Stomach (tissue), 8 donors: ENCODE measurements at regions not wholly inside any gene's neighbourhood (a gene's known extent, or its start where the extent isn't known, plus 50 kb on each side); places are given as distances from the start of the nearest gene placed in this dataset.

Source experiments
- DNase-seq, 2 donors: peaks; one replicate each; pipeline versions ENCODE4 v3.0.0 to v3.0.0-alpha.2; 2013 to 2019
- H3K27ac ChIP-seq, 5 donors: fragments of 200-600 bp in 4 of 5; sonication (generic) in 4 of 5; one replicate each; pipeline ENCODE4 v1.5.1; 2013 to 2019; ENCODE audit warnings: mild to moderate bottlenecking in 1 of 5, moderate library complexity in 1 of 5
- H3K27me3 ChIP-seq, 3 donors: fragments of 200-600 bp; sonication (generic); one replicate each; pipeline ENCODE4 v1.5.1; 2017 to 2019; ENCODE audit warnings: mixed run types in 1 of 3
- H3K36me3 ChIP-seq, 4 donors: fragments of 200-600 bp; sonication (generic); 1 replicate in 3 of 4; 2 replicates in 1 of 4; pipeline ENCODE4 v1.5.1; 2016 to 2019
- H3K4me1 ChIP-seq, 4 donors: fragments of 200-600 bp; sonication (generic); one replicate each; pipeline ENCODE4 v1.5.1; 2016 to 2019
- H3K4me3 ChIP-seq, 4 donors: fragments of 200-600 bp; sonication (generic) in 3 of 4; one replicate each; pipeline ENCODE4 v1.5.1; 2016 to 2019; ENCODE audit warnings: mild to moderate bottlenecking in 1 of 4
- H3K9me3 ChIP-seq, 4 donors: fragments of 200-600 bp; sonication (generic); one replicate each; pipeline ENCODE4 v1.5.1; 2016 to 2019
- CTCF ChIP-seq, 7 experiments: fragments of 450-650 bp in 4 of 7; fragments of 200-600 bp in 3 of 7; sonication (generic) in 3 of 7; IDR thresholded peaks; one replicate each; pipeline ENCODE4 v1.5.1; 2016 to 2019; ENCODE audit warnings: antibody characterized with exemption in 7 of 7, control low read depth in 2 of 7, mild to moderate bottlenecking in 1 of 7
- EP300 ChIP-seq: sonication (generic); formaldehyde crosslinking; IDR thresholded peaks from one replicate; pipeline ENCODE4 v1.6.1; 2017; ENCODE audit warnings: antibody characterized with exemption
- POLR2A ChIP-seq, 4 donors: fragments of 450-650 bp; IDR thresholded peaks; one replicate each; pipeline ENCODE4 v1.6.1; 2016; ENCODE audit warnings: antibody characterized with exemption in 4 of 4, control low read depth in 2 of 4, mild to moderate bottlenecking in 1 of 4, moderate library complexity in 1 of 4
- POLR2AphosphoS5 ChIP-seq, 3 donors: sonication (generic); formaldehyde crosslinking; IDR thresholded peaks; one replicate each; pipeline ENCODE4 v1.6.1; 2016; ENCODE audit warnings: antibody characterized with exemption in 3 of 3
- WGBS, 5 donors: extraction: QIAGEN DNeasy Blood & Tissue Kit in 3 of 5; methylation state at CpG; one replicate each; pipeline versions ENCODE4 v1.1.5 to v1.1.7; 2013 to 2018; 5-methylcytosine and 5-hydroxymethylcytosine counted together
- intact Hi-C: fragments of 100-400 bp; cut with DNase I; formaldehyde crosslinking; loops from one replicate; pipeline ENCODE4 v1.15.1; 2023; ENCODE audit warnings: low total_unique reads
- donor health status: healthy with polysubstance abuse.
- donor health status: Bipolar disorder and iron deficiency.
- donor health status: healthy.

DNA sequence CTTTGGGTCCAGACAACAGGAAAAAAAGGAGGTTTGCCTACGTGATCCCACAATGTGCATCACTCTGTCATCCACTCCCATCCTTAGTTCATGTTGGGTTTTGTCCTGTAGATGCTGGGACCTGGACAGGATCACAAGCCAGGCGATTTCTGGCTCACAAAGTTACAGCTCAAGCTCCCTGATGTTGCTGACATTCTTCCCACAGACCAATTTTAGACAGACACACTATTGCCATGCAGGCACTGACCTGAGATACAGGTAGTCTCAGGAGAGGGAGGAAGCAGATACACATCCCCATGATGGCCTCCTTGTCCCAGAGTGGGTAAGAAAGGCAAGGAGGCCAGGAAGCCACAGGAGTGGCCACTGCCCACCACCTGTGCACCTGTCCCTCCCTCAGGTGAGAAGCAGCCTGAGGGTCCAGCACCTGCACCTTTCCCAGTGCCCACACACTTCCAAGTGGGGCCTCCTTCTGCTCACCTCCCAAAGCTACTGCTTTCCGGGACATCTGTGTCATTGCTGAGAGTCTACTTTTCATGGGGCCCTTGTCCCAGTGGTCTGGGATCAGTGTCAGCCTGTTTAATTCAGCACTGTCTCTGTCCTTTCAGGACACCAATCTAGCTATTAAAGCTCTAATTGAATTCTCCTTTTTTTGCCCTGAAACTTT is 52.0 kb upstream of the TOP3B start:
- intact Hi-C loops = no loop called here
- H3K4me1 ChIP-seq = no peaks in the 10 kb centered on the region
- no peak overlapping the region for H3K27ac ChIP-seq
- no peak for TF ChIP-seq POLR2A (IDR thresholded peaks at IDR 0.05)
- no peak for TF ChIP-seq POLR2AphosphoS5 (IDR thresholded peaks at IDR 0.05)
- TF ChIP-seq CTCF (IDR thresholded peaks at IDR 0.05) = no peak
- no peak for TF ChIP-seq EP300
- H3K4me3 ChIP-seq = no peak overlapping the region
- no peak for DNase-seq
- H3K27me3 ChIP-seq = peaks cover 0 to 13% (median under 1%) of the 10 kb centered on the region in 3 donors
- WGBS, 5 donors = 65 to 74% (median 70%) methylated on average over 2 to 3 of the region's 3 CpGs
- no peaks in the 10 kb centered on the region for H3K36me3 ChIP-seq
- no peaks in the 10 kb centered on the region for H3K9me3 ChIP-seq

GRCh38 chr22:22033803-22034468 is 51.3 kb upstream of the TOP3B start:
- no peak for DNase-seq
- H3K36me3 ChIP-seq = no peaks in the 10 kb centered on the region
- H3K9me3 ChIP-seq = no peaks in the 10 kb centered on the region
- H3K27me3 ChIP-seq = peaks cover 0 to 13% (median 0%) of the 10 kb centered on the region in 3 donors
- no peak overlapping the region for H3K27ac ChIP-seq
- WGBS, 5 donors = 66 to 75% (median 70%) methylated on average over 4 to 5 of the region's 5 CpGs
- H3K4me3 ChIP-seq = no peak overlapping the region
- no peaks in the 10 kb centered on the region for H3K4me1 ChIP-seq
- intact Hi-C loops = no loop called here
- TF ChIP-seq POLR2AphosphoS5 (IDR thresholded peaks at IDR 0.05) (no peak), CTCF (IDR thresholded peaks at IDR 0.05) (no peak), POLR2A (IDR thresholded peaks at IDR 0.05) (no peak)

GRCh38 chr22:22032906-22033802 is 50.6 kb upstream of the TOP3B start:
- Histone ChIP-seq H3K36me3 (no peaks in the 10 kb centered on the region), H3K4me1 (no peaks in the 10 kb centered on the region), H3K4me3 (no peak overlapping the region), H3K9me3 (no peaks in the 10 kb centered on the region), H3K27me3 (peaks cover 0 to 13% (median 0%) of the 10 kb centered on the region in 3 donors), H3K27ac (no peak overlapping the region)
- intact Hi-C loops = no loop called here
- no peak for TF ChIP-seq CTCF (IDR thresholded peaks at IDR 0.05)
- TF ChIP-seq POLR2A (IDR thresholded peaks at IDR 0.05) = no peak
- no peak for TF ChIP-seq EP300
- no peak for TF ChIP-seq POLR2AphosphoS5 (IDR thresholded peaks at IDR 0.05)
- DNase-seq = no peak
- 82 to 90% (median 86%) methylated on average over 7 of the region's 7 CpGs for WGBS, 5 donors

- Histone ChIP-seq H3K36me3 (no peaks in the 10 kb centered on the region), H3K4me1 (no peaks in the 10 kb centered on the region), H3K9me3 (no peaks in the 10 kb centered on the region), H3K27ac (no peak overlapping the region), H3K27me3 (peaks cover 0 to 13% (median 0%) of the 10 kb centered on the region in 3 donors), H3K4me3 (no peak overlapping the region)
- DNase-seq = no peak
- 60 to 90% (median 78%) methylated on average over 1 to 4 of the region's 4 CpGs for WGBS, 5 donors
- intact Hi-C loops = no loop called here
- TF ChIP-seq EP300 (no peak), CTCF (IDR thresholded peaks at IDR 0.05) (no peak), POLR2A (IDR thresholded peaks at IDR 0.05) (no peak), POLR2AphosphoS5 (IDR thresholded peaks at IDR 0.05) (no peak)
These were observed 49.7 kb upstream of the TOP3B start for GRCh38 chr22:22032099-22032905.
